CD4-positive, CD25-positive, alpha-beta regulatory T cell (primary cell): ENCODE measurements at regions not wholly inside any gene's neighbourhood (a gene's known extent, or its start where the extent isn't known, plus 50 kb on each side); places are given as distances from the start of the nearest gene placed in this dataset.

Source experiments
- ATAC-seq, 2 donors: fragments of 150-1000 bp; cut with Tn5 transposase; one replicate each; pipeline ENCODE4 v1.10.0; 2021; ENCODE audit warnings: low read depth in 2 of 2, moderate number of reproducible peaks in 2 of 2, moderate library complexity in 1 of 2
- DNase-seq, 3 donors: peaks; one replicate each; pipeline versions ENCODE4 v3.0.0 to v3.0.0-alpha.2; 2012 to 2022; ENCODE audit warnings: mixed read lengths in 1 of 3
- H3K27ac ChIP-seq: one replicate; pipeline ENCODE4 v1.7.0; 2013; ENCODE audit warnings: mild to moderate bottlenecking, low read length; ENCODE audit not compliant: insufficient read depth, poor library complexity, severe bottlenecking
- H3K27me3 ChIP-seq: one replicate; pipeline ENCODE4 v1.7.0; 2013; ENCODE audit warnings: low read length; ENCODE audit not compliant: control insufficient read depth, insufficient read depth
- H3K36me3 ChIP-seq: one replicate; pipeline ENCODE4 v1.7.0; 2013; ENCODE audit warnings: mild to moderate bottlenecking, low read length, moderate library complexity; ENCODE audit not compliant: control insufficient read depth, insufficient read depth
- H3K4me1 ChIP-seq: 2 replicates; pipeline ENCODE4 v1.7.0; 2013; ENCODE audit warnings: mild to moderate bottlenecking, low read length; ENCODE audit not compliant: insufficient read depth, control insufficient read depth, poor library complexity, severe bottlenecking
- H3K4me3 ChIP-seq: one replicate; pipeline ENCODE4 v1.7.0; 2013; ENCODE audit warnings: low read depth, mild to moderate bottlenecking, low read length, moderate library complexity
- H3K9me3 ChIP-seq, 2 experiments: 1 replicate in 1 of 2; 2 replicates in 1 of 2; pipeline ENCODE4 v1.7.0; 2013; ENCODE audit warnings: low read length in 2 of 2, mild to moderate bottlenecking in 1 of 2, moderate library complexity in 1 of 2; ENCODE audit not compliant: control insufficient read depth in 2 of 2
- H3K27ac Mint-ChIP-seq, 3 donors: one replicate each; pipeline ENCODE4 v1.8.0; 2020 to 2022; ENCODE audit warnings: mild to moderate bottlenecking in 3 of 3, mixed read lengths in 3 of 3, moderate library complexity in 2 of 3
- H3K27me3 Mint-ChIP-seq: one replicate; pipeline ENCODE4 v1.8.0; 2022; ENCODE audit warnings: mild to moderate bottlenecking, mixed read lengths
- H3K36me3 Mint-ChIP-seq: one replicate; pipeline ENCODE4 v1.8.0; 2020; ENCODE audit warnings: mixed read lengths
- H3K4me1 Mint-ChIP-seq, 4 donors: one replicate each; pipeline ENCODE4 v1.8.0; 2020 to 2022; ENCODE audit warnings: mixed read lengths in 4 of 4, mild to moderate bottlenecking in 1 of 4
- H3K4me3 Mint-ChIP-seq, 4 donors: one replicate each; pipeline ENCODE4 v1.8.0; 2020 to 2022; ENCODE audit warnings: mild to moderate bottlenecking in 4 of 4, mixed read lengths in 4 of 4, moderate library complexity in 3 of 4
- H3K9me3 Mint-ChIP-seq, 7 donors: one replicate each; pipeline ENCODE4 v1.8.0; 2020 to 2022; ENCODE audit warnings: mixed read lengths in 7 of 7, mild to moderate bottlenecking in 3 of 7, moderate library complexity in 2 of 7

DNA sequence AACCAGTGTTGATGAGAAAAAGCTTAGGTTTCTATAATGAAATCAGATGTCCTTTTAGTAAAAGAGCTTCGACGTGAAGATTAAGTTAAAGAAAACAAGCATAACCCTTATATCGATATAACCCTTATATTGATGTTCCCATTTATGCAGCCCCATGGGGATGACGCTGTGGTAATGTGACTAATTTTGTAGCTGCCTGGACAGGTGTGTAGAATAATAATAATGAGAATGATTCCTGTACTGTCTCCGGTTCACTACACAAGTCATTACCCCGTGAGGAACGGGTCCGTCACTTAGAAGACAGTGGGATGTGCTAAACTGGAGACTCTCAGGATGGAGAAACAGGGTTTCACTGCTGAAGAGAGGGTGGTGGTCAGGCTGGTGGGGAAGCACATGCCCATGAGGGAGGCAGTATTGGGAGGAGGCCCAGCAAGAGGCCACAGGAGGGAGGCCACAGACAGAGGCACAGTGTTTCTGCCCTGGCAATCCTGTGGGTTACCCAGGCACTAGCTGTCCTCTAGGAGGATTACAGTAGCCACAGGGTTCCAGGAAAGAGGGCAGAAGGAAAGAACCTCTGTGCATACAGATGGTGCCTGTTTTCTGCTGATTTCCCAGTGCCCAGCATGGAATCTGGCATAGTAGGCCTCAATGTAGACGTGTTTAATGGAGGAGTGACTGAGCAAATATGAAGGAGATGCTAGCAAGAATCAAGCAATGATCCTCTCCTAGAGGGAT, 191.1 kb upstream of the TSC22D2 start:
- Histone ChIP-seq H3K27ac (no peak overlapping the region), H3K36me3 (no peaks in the 10 kb centered on the region), H3K27me3 (peaks cover 5% of the 10 kb centered on the region), H3K4me3 (no peak overlapping the region), H3K9me3 (no peaks in the 10 kb centered on the region), H3K4me1 (peaks cover 4% of the 10 kb centered on the region)
- ATAC-seq: no peak
- Mint-ChIP-seq H3K4me3 (no peak overlapping the region), H3K27ac (no peak overlapping the region), H3K9me3 (peaks cover 0 to 4% (median 0%) of the 10 kb centered on the region in 7 donors), H3K27me3 (peaks cover 24% of the 10 kb centered on the region), H3K4me1 (peaks cover 0 to 4% (median under 1%) of the 10 kb centered on the region in 4 donors), H3K36me3 (no peaks in the 10 kb centered on the region)
- no peak for DNase-seq

- no peak overlapping the region for H3K4me3 Mint-ChIP-seq
These were observed 191.9 kb upstream of the TSC22D2 start for GRCh38 chr3:150216041-150216811.

GRCh38 chr3:150215616-150216015, 192.5 kb upstream of the TSC22D2 start:
- DNase-seq: no peak
- no peaks in the 10 kb centered on the region for H3K27me3 ChIP-seq
- Mint-ChIP-seq H3K4me1 (no peaks in the 10 kb centered on the region), H3K9me3 (peaks cover 0 to 4% (median 0%) of the 10 kb centered on the region in 7 donors), H3K27ac (no peak overlapping the region), H3K27me3 (peaks cover 16% of the 10 kb centered on the region), H3K36me3 (no peaks in the 10 kb centered on the region), H3K4me3 (no peak overlapping the region)
- no peak for ATAC-seq
- no peaks in the 10 kb centered on the region for H3K4me1 ChIP-seq
- H3K27ac ChIP-seq: no peak overlapping the region
- no peaks in the 10 kb centered on the region for H3K36me3 ChIP-seq
- no peaks in the 10 kb centered on the region for H3K9me3 ChIP-seq
- H3K4me3 ChIP-seq: no peak overlapping the region

More at GRCh38 chr3:150216041-150216811, 191.9 kb upstream of the TSC22D2 start:
- ATAC-seq (no peak), DNase-seq (no peak)
- Histone ChIP-seq H3K9me3 (no peaks in the 10 kb centered on the region), H3K27ac (no peak overlapping the region), H3K27me3 (peaks cover 1% of the 10 kb centered on the region), H3K4me3 (no peak overlapping the region), H3K36me3 (no peaks in the 10 kb centered on the region), H3K4me1 (peaks cover 2% of the 10 kb centered on the region)
- no peak overlapping the region for H3K27ac Mint-ChIP-seq
- H3K4me1 Mint-ChIP-seq: peaks cover 0 to 1% (median under 1%) of the 10 kb centered on the region in 4 donors
- peaks cover 0 to 4% (median 0%) of the 10 kb centered on the region in 7 donors for H3K9me3 Mint-ChIP-seq
- H3K27me3 Mint-ChIP-seq: peaks cover 22% of the 10 kb centered on the region
- H3K36me3 Mint-ChIP-seq: no peaks in the 10 kb centered on the region

DNA sequence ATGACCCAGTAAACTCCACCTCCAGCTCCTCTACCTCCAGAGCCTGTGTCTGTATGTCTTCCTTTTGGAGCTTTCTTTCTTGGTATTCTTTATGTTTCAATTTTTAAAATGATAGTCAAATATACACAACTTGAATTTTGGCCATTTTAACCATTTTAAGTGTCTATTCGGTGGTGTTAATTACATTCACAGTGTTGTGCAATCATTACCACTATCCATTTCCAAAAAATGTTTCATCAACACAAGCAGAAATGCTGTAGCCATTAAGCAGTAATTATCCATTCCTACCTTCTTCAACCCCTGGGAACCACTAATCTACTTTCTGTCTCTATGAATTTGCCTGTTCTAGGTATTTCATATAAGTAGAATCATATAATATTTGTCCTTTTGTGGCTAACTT, 194.5 kb upstream of the TSC22D2 start:
- Histone ChIP-seq H3K27ac (no peak overlapping the region), H3K4me3 (no peak overlapping the region), H3K4me1 (no peaks in the 10 kb centered on the region), H3K9me3 (no peaks in the 10 kb centered on the region), H3K36me3 (no peaks in the 10 kb centered on the region), H3K27me3 (no peaks in the 10 kb centered on the region)
- no peak for ATAC-seq
- Mint-ChIP-seq H3K36me3 (no peaks in the 10 kb centered on the region), H3K9me3 (peaks cover 0 to 4% (median 0%) of the 10 kb centered on the region in 7 donors), H3K27me3 (peaks cover 16% of the 10 kb centered on the region), H3K4me3 (no peak overlapping the region), H3K27ac (no peak overlapping the region), H3K4me1 (no peaks in the 10 kb centered on the region)
- no peak for DNase-seq

- no peak for ATAC-seq
- peaks cover 26% of the 10 kb centered on the region for H3K27me3 Mint-ChIP-seq
- no peak overlapping the region for H3K4me3 Mint-ChIP-seq
- no peaks in the 10 kb centered on the region for H3K4me1 Mint-ChIP-seq
- Histone ChIP-seq H3K27ac (no peak overlapping the region), H3K36me3 (no peaks in the 10 kb centered on the region), H3K9me3 (no peaks in the 10 kb centered on the region), H3K4me3 (no peak overlapping the region), H3K27me3 (no peaks in the 10 kb centered on the region), H3K4me1 (no peaks in the 10 kb centered on the region)
- no peak overlapping the region for H3K27ac Mint-ChIP-seq
- H3K36me3 Mint-ChIP-seq: no peaks in the 10 kb centered on the region
- DNase-seq: no peak
- no peaks in the 10 kb centered on the region for H3K9me3 Mint-ChIP-seq
These were observed 197.5 kb upstream of the TSC22D2 start for GRCh38 chr3:150210461-150211110.

DNA sequence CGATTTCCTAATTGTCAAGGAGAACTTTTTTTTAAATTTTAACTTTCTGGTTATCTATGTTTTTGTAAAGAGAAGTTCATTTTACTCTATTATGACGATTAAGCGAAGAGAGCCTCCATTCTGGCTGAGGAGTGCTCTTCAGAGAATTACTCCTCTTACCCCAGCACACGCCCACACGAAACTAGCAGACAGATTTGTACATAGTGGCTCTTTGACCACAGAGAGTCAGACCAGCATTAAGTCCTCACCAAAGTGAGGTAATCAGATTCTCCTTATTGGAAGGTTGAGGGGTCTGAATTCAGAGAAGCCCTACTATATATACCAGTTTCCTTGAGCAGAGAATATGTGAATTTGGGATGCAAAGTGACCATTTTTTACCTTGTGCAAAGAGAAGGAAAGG, 204.8 kb upstream of the TSC22D2 start:
- Mint-ChIP-seq H3K9me3 (peaks cover 0 to 2% (median 0%) of the 10 kb centered on the region in 7 donors), H3K36me3 (no peaks in the 10 kb centered on the region), H3K4me1 (no peaks in the 10 kb centered on the region), H3K27me3 (peaks cover 15% of the 10 kb centered on the region), H3K27ac (no peak overlapping the region), H3K4me3 (no peak overlapping the region)
- Histone ChIP-seq H3K36me3 (no peaks in the 10 kb centered on the region), H3K27ac (no peak overlapping the region), H3K27me3 (peaks cover 6% of the 10 kb centered on the region), H3K4me1 (no peaks in the 10 kb centered on the region), H3K9me3 (no peaks in the 10 kb centered on the region), H3K4me3 (no peak overlapping the region)
- no peak for DNase-seq
- no peak for ATAC-seq

DNA sequence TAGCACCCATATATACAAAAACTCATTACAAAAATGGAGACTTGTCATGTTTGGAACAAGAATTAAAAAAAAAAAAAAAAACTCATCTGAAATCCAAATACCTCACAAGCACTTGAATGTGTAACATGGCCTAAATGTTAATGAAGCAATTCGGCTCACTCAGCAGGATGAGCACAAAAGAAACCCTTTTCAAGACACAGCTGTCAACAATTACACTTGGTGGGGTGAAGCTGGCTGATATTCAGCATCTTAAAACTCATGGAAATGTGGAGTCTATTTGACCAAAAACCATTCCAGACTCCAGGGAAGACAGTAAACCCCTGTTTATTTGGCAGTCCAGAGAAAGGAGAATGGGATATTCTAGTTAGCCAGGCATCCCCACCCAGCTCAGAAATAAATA, 205.4 kb upstream of the TSC22D2 start:
- Histone ChIP-seq H3K27me3 (peaks cover 6% of the 10 kb centered on the region), H3K36me3 (no peaks in the 10 kb centered on the region), H3K4me1 (no peaks in the 10 kb centered on the region), H3K4me3 (no peak overlapping the region), H3K9me3 (no peaks in the 10 kb centered on the region), H3K27ac (no peak overlapping the region)
- Mint-ChIP-seq H3K4me1 (no peaks in the 10 kb centered on the region), H3K27me3 (peaks cover 15% of the 10 kb centered on the region), H3K36me3 (no peaks in the 10 kb centered on the region), H3K27ac (no peak overlapping the region), H3K4me3 (no peak overlapping the region), H3K9me3 (peaks cover 0 to 2% (median 0%) of the 10 kb centered on the region in 7 donors)
- ATAC-seq (no peak), DNase-seq (no peak)
